Mononuclear cell (primary cell): ENCODE measurements at regions not wholly inside any gene's neighbourhood (a gene's known extent, or its start where the extent isn't known, plus 50 kb on each side); places are given as distances from the start of the nearest gene placed in this dataset.

Experiments
- H3K27me3 ChIP-seq: 2 replicates; pipeline ENCODE4 v1.6.0; 2011; ENCODE audit warnings: low read length, control low read depth; ENCODE audit not compliant: insufficient read depth
- H3K4me1 ChIP-seq: 2 replicates; pipeline ENCODE4 v1.5.1; 2011; ENCODE audit warnings: mild to moderate bottlenecking, low read length, control low read depth; ENCODE audit not compliant: insufficient read depth
- H3K4me3 ChIP-seq: 2 replicates; pipeline ENCODE4 v1.5.1; 2011; ENCODE audit warnings: mild to moderate bottlenecking, low read length, moderate library complexity
- H3K9me3 ChIP-seq: 2 replicates; pipeline ENCODE4 v1.5.1; 2011; ENCODE audit warnings: low read depth, mild to moderate bottlenecking, control low read depth, low read length

DNA sequence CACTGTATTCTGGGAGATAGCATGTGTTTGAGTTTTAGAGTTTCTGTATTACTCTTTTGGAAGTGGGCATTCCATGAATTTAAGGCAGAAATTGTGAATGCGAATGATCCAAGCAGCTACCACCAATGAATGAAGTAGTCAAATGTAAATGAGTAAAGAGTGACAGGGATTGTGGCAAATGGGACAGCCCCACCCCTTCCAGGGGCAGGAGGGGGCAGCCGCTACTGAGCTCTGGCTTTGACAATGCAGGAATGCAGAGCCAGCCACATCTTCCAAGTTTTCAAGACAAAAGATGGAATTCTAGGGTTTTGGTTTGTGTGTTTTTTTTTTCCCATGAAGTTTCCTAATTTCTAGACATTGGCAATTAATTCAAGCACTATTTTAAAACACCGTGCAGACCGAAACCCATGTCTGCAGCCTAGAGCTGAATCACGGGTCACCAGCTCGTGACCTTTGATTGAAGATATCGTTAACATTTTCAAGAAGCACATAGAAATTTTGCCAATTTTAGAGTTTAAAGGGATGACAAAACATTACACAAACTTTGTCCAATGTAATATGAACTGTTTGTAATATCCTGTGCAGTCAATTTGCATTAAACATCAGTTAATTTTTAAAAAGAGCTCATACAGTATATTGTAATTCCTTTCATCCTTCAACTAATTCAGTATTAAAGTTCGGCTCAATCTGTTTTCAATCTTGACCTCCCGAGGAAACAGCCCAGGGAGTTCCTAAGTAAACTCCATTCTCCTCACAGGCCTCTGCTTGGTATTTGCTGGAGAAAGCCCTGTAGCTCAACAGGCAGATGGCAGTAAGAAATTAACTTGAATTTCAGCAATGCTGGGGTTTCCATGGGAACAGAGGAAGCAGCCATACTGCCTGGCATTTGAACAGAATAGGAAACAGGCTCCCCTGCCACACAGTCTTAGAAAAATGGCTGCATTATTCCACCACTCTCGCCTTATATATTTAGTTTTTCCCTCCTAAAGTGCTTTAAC is 83.4 kb downstream of the UCHL1 start:
- no peaks in the 10 kb centered on the region for H3K27me3 ChIP-seq
- H3K9me3 ChIP-seq, result no peaks in the 10 kb centered on the region
- H3K4me3 ChIP-seq, result no peak overlapping the region
- no peaks in the 10 kb centered on the region for H3K4me1 ChIP-seq

DNA sequence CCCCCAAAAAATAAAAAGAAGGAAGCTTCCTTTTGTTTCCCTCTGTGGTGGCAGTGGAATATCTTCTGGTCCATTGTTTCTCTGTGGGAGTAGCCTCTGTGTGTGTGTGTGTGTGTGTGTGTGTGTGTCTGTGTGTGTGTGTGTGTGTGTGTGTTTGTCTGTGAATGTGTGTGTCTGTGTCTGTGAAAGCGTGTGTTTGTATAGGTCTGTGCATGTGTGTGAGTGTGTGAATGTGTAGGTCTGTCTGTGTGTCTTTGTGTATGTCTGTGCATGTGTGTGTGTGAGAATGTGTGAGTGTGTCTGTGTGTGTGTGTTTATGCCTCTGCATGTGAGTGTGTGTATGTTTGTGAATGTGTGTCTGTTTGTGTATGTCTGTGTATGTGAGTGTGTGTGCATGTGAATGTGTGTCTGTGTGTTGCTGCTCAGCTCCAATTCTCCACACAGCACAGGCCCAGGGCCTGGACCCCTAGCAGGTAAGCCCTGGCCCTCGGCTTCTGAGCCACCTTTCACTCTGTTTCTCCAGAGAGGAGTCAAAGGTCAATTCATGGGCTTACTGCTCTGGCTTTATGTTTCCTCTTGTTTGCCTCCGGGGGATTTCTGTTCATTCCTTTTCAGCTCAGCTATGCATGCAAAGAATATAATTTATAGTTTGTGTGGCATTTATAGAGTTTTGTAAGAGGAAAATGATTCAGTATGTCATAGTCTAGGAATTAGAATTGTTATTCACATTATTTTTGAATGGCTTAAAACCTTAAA is 89.8 kb downstream of the UCHL1 start:
- Histone ChIP-seq H3K9me3 (no peaks in the 10 kb centered on the region), H3K4me1 (no peaks in the 10 kb centered on the region), H3K27me3 (no peaks in the 10 kb centered on the region), H3K4me3 (no peak overlapping the region)

DNA sequence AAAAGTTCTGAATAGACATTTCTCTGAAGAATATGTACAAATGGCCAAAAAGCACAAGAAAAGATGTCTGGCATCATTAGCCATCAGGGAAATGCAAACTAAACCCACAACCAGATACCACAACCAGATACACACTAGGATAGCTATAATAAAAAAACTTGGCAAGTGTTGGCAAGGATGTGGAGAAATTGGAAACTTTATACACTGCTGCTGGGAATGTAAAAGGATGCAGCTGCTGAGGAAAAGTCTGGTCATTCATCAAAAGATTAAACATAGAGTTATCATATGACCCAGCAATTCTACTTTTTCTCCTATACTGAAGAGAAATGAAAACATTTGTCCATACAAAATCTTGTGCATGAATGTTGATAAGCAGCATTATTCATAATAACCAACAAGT is 92.3 kb downstream of the UCHL1 start:
- Histone ChIP-seq H3K4me1 (no peaks in the 10 kb centered on the region), H3K4me3 (no peak overlapping the region), H3K27me3 (no peaks in the 10 kb centered on the region), H3K9me3 (no peaks in the 10 kb centered on the region)

DNA sequence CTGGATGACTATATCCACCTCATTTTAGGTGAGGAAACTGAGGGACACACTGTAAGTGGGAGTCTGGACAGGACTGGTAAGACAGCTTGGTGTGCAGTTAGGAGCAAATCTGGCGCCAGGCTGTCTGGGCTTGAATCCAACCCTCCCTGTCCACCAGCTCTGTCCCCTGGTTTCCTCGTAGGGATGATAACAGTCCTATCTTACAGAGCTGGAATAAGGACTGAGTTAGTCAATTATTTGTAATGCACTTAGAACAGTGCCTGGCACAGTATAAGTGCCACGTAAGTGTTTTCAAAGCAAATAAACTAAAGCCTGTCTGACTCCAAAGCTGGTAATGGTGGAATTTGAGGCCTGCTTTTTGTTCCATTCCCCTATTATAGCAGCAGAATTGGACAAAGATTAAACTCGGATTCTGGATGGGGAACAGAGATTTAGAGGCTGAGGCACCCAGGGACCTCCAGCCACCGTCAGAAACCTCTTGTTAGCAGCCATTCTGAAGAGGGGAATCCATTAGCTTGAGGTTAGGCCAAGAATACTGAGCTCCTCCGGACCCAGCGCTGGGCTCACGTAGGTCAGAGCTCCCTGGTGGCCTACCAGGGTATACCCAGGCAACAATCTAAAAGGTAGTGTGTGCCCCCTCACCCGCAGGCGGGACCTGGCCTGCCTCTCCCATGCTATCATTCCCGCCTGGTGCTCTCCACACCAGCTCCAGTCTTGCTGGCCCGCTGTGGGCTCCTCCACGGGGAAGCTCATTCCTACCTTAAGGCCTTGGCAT is 102.1 kb downstream of the UCHL1 start:
- no peak overlapping the region for H3K4me3 ChIP-seq
- peaks cover 51% of the 10 kb centered on the region for H3K27me3 ChIP-seq
- H3K4me1 ChIP-seq, result peaks cover 15% of the 10 kb centered on the region
- no peaks in the 10 kb centered on the region for H3K9me3 ChIP-seq

DNA sequence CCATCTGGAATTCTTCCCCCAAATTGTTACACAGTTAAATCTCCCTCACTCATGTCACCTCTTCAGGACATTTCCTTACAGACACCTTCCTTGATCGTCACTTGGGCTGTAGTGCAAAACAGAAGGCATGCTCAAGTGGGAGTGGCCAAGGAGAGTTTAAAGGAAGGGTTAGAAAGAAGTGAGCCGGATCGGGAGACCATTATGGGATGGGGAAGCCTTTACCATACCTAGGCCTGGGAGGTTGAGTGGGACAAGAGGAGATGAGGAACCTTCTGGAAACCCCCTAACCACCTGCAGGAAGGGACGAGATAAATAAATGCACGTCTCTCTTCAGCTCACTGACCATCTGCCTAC is 102.7 kb downstream of the UCHL1 start:
- no peaks in the 10 kb centered on the region for H3K9me3 ChIP-seq
- H3K27me3 ChIP-seq, result peaks cover 53% of the 10 kb centered on the region
- no peak overlapping the region for H3K4me3 ChIP-seq
- H3K4me1 ChIP-seq, result peaks cover 15% of the 10 kb centered on the region

DNA sequence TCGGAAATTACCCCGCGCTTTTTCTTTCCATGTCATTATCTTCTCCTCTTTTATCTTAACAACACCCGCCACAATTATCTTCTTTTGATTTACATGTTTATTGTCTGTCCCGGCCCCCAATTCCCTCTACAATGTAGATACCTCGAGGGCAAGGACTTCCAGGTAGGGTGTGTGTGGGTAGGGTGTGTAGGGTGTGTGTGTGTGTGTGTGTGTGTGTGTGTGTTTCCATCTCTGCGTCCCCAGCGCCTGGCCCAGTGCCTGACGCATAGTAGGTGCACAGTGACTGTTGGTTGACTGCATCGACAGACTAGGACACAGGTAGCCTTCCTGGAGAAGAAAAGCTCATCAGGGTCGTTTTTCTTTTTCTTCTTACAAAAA is 103.1 kb downstream of the UCHL1 start:
- Histone ChIP-seq H3K9me3 (no peaks in the 10 kb centered on the region), H3K27me3 (peaks cover 55% of the 10 kb centered on the region), H3K4me3 (no peak overlapping the region), H3K4me1 (peaks cover 15% of the 10 kb centered on the region)

DNA sequence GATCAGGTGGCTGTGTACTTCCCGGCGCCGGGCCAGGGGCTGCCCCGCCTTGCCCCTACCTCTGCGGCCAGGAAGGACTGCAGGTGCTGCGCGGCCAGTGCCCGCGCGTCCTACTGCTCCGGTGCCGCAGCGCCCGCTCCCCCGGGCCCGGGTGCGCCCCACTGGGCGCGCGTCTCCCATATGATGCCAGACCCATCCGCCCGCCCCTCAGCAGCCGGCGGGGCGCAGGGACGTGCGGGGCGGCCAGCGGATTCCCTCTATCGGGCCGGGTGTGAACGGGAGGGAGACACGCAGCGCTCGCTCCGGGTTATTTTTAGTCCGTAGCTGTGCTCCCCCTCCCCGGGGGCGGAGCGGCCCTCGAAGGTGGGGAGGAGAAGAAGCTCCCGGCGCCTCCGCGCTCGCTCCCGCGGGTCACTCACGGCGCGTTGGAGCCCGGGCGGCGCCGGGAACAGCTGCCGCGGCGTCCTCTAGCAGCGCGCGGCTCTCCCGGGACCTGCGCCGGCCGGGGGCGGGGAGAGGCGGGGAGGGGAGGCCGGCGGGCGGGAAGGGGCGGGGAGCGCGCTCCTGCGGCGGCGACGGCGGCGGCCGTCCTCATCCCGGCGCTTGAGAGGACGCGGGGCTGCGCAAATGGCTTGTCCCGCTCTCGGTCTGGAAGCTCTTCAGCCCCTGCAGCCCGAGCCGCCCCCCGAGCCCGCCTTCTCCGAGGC is 103.6 kb downstream of the UCHL1 start:
- peaks cover 15% of the 10 kb centered on the region for H3K4me1 ChIP-seq
- no peak overlapping the region for H3K4me3 ChIP-seq
- H3K9me3 ChIP-seq, result no peaks in the 10 kb centered on the region
- peaks cover 55% of the 10 kb centered on the region for H3K27me3 ChIP-seq

DNA sequence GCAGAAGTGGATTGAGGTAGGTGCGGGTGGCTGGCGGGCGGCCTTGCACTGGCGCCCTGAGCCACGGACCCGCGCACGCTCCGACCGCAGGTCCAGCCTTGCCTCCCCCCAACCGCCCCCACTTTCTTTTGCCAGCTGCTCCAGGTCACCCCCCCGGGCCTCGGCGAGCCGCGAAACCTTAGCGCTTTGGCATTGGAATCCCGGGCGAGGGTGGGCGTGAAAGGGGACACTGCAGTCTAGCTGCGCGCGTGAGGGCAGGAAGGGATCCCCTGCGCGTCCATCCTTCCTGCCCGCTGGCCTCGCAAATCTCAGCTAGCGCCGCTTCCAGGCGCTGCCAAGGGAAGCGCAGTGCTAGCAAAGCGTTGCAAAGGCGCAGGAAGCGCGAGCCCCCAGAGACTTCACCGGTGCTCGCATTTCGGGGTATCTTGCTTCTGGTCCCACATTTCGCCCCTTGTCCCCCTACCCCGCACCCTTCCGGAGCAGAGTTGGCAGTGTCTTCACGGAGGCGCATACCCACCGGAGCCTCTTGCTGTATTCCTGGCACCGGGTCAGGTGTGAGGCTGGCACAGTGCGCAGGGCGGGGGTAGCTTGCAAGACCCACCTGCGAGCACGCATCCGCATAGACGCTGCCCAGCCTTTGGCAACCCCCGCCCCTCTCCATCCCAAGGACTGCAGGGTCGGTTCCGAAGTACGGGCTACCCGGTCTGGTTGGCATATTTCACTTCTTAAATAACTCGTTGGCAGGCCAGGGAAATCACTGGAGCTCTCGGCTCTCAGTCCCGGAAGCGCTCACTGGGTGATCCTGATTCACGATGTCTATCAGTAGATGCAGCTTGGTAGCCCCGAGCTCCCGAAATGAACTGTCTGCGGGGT is 104.4 kb downstream of the UCHL1 start:
- Histone ChIP-seq H3K27me3 (peaks cover 55% of the 10 kb centered on the region), H3K9me3 (no peaks in the 10 kb centered on the region), H3K4me1 (peaks cover 15% of the 10 kb centered on the region), H3K4me3 (peak overlapping the region; percentile 13)

DNA sequence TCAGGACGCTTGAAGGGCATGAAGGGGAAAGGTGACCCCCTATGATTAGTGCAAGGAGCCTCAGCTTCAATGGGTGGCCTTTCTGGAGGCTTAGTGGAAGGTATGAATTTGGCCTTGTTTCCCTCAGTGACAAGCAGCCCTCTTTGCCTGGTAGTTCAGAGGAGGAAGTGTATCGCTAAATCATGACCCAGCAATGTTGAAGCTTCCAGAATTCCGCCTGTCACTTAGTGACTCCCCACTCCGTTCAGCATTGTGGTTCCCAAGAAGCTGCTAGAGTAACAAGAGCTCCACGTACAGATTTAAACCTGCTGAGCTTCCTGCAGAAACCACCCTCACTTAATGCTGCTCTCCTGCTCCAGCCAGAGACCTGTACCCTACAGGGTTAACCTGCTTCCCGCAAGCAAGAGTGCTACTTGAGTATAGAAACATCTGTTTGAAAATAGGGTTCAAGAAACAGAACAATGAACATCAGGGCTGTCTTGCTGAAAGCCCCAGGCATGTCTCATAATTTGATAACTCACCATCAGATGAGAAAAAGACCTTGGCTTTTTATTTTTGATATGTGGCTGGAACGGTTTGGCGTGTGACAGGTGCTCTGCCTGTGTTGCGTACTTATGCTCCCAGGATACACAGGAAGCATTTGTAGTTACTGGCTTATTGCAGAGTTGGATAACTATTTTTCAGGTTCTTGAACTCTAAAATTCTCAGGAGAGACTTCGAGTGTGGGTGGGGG is 105.2 kb downstream of the UCHL1 start:
- Histone ChIP-seq H3K4me3 (no peak overlapping the region), H3K27me3 (peaks cover 55% of the 10 kb centered on the region), H3K4me1 (peaks cover 15% of the 10 kb centered on the region)

DNA sequence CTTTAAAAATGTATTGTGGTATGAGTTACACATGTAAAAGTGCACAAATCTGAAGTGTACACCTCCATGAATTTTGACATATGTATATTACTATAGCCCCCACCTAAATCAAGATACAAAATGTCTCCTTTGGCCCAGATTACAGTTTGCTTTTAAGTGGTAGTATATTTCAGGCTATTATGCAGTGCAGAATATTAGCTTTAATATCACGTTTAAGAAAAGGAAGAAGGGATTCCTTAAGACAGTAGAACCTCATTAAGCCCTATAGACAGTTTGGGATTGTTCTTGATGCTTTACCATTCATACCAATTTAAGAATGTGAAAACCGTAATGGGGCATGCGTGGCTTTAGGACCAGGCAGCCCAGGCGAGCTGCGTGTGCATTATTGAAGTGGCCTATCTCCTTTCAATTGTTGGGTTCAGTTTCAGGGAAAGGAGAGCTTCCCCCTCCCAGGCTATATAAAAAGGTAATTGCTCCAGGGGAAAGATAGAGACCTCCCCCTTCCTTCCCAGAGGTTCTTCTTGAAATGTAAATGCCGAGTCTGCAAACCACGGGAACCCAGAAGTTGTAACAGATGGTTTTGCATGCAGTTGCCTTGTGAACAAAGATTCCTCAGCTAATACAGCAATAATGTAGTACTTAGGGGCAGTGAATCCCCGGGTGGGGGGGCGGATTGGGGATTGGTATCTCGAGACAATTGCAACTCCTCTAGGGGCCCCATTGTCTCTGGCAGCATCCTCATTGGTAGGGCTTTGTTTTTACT is 106.1 kb downstream of the UCHL1 start:
- no peak overlapping the region for H3K4me3 ChIP-seq
- H3K4me1 ChIP-seq, result peaks cover 15% of the 10 kb centered on the region
- no peaks in the 10 kb centered on the region for H3K9me3 ChIP-seq
- peaks cover 55% of the 10 kb centered on the region for H3K27me3 ChIP-seq

More for the DNA sequence above, 105.2 kb downstream of the UCHL1 start:
- H3K9me3 ChIP-seq, result no peaks in the 10 kb centered on the region

DNA sequence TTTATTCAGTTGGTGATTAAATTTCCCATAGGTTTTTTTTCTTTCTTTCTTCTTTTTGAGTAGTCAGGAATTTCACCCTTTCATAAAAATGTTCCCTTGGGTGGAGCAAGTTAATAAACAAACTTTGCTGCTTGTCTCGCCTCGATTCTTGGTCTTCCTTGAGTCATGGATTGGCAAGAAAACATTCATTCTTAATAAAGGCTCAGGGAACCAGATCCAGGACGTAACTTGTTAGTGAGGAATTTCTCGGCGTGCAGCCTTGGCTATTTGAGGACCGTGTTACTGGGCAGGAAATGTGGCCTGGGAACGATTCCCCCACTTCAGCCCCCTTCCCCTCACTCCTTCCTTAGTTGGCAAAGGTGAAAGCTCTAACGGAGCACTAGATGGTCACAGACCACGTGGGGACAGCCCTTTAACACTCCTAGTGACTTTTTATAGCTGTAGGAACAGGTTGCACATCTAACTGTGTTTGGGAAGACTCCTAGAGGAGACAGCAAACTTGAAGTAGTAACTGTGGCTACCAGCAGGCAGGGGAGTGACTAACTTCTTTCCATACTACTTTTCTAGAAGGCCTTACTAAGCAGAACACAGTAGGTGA is 106.8 kb downstream of the UCHL1 start:
- no peak overlapping the region for H3K4me3 ChIP-seq
- H3K9me3 ChIP-seq, result no peaks in the 10 kb centered on the region
- peaks cover 15% of the 10 kb centered on the region for H3K4me1 ChIP-seq
- H3K27me3 ChIP-seq, result peaks cover 53% of the 10 kb centered on the region

DNA sequence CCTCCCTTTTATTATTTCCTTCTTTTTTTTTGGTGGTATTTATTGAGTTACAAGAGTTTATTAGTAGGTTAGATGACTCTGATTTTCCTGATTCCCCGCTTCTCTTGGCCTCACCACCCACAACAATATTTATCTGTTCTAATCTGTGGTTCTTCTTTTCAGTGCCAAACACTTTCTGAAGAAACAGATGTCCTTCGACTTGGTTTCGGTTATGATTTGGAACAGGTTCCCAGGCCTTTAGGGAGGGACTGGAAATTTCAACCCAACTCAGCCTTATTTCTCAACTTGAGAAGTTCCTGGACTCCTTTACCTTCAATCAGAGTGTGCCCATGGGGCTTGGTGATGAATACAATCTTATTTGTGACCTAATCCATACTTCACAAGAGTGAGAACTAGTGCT is 108.1 kb downstream of the UCHL1 start:
- Histone ChIP-seq H3K27me3 (peaks cover 40% of the 10 kb centered on the region), H3K9me3 (no peaks in the 10 kb centered on the region), H3K4me1 (peaks cover 14% of the 10 kb centered on the region), H3K4me3 (no peak overlapping the region)
